ENCODE measurements at regions not wholly inside any gene's neighbourhood (a gene's known extent, or its start where the extent isn't known, plus 50 kb on each side); places are given as distances from the start of the nearest gene placed in this dataset.

GRCh38 chr12:68559984-68560850, 50.5 kb upstream of the RAP1B start:
- H3K79me2 ChIP-seq (ENCODE audit: low read length), result no peaks in the 10 kb centered on the region
- H3K4me2 ChIP-seq (ENCODE audit: low read length), result no peak overlapping the region
- H3K9ac ChIP-seq (ENCODE audit: low read length), result no peak overlapping the region
- H3K27me3 ChIP-seq (ENCODE audit: low read length), result no peaks in the 10 kb centered on the region
- no TSS peak for BruUV-seq (replicated peaks)
- no peaks in the 10 kb centered on the region for H4K20me1 ChIP-seq (ENCODE audit: low read length)
- H3K4me1 ChIP-seq (ENCODE audit: insufficient read depth, low read length), result peaks cover 18% of the 10 kb centered on the region
- intact Hi-C loops (cut with micrococcal nuclease), result loop anchor here (10.0 kb wide), 1 partner anchor 495 kb away; no protein-coding TSS in a partner anchor
- H3F3A ChIP-seq (ENCODE audit: low read length, unreplicated experiment), result no peaks in the 10 kb centered on the region
- no peak overlapping the region for H2AFZ ChIP-seq (ENCODE audit: low read length)
- no peaks in the 10 kb centered on the region for H3K36me3 ChIP-seq (ENCODE audit: low read depth, low read length)
- ChIA-PET CTCF (no interaction called here), POLR2A (ENCODE audit: unreplicated experiment) (interaction anchor here (0.6 kb wide), 1 partner anchor 34 kb away, joined by 3 read pairs; no protein-coding TSS in a partner anchor)
- no peak for ATAC-seq
- no peaks in the 10 kb centered on the region for H3K9me3 ChIP-seq (ENCODE audit: low read length)
- H3K9me2 ChIP-seq (replicated peaks; ENCODE audit: low read length), result no peaks in the 10 kb centered on the region
- no peak for DNase-seq
- no peak overlapping the region for H3K27ac ChIP-seq (ENCODE audit: low read length)
- H3K4me3 ChIP-seq (ENCODE audit: low read length), result no peak overlapping the region
- no peak for TF ChIP-seq EZH2phosphoT487 (IDR thresholded peaks at IDR 0.05; ENCODE audit: borderline replicate concordance, low read length)
- TF ChIP-seq CTCF (conservative IDR thresholded peaks at IDR 0.05; ENCODE audit: low read depth, low read length), result no peak
- TF ChIP-seq EZH2 (IDR thresholded peaks at IDR 0.05; ENCODE audit: low read length, unreplicated experiment), result no peak

- Histone ChIP-seq H3K4me2 (ENCODE audit: low read length) (no peak overlapping the region), H3K4me1 (ENCODE audit: insufficient read depth, low read length) (peaks cover 23% of the 10 kb centered on the region), H2AFZ (ENCODE audit: low read length) (no peak overlapping the region), H3K9me2 (replicated peaks; ENCODE audit: low read length) (no peaks in the 10 kb centered on the region), H4K20me1 (ENCODE audit: low read length) (no peaks in the 10 kb centered on the region), H3F3A (ENCODE audit: low read length, unreplicated experiment) (no peaks in the 10 kb centered on the region), H3K4me3 (ENCODE audit: low read length) (no peak overlapping the region), H3K9me3 (ENCODE audit: low read length) (no peaks in the 10 kb centered on the region), H3K36me3 (ENCODE audit: low read depth, low read length) (no peaks in the 10 kb centered on the region), H3K27ac (ENCODE audit: low read length) (no peak overlapping the region), H3K79me2 (ENCODE audit: low read length) (no peaks in the 10 kb centered on the region), H3K9ac (ENCODE audit: low read length) (no peak overlapping the region), H3K27me3 (ENCODE audit: low read length) (no peaks in the 10 kb centered on the region)
- ATAC-seq (no peak), DNase-seq (no peak)
- no peak for TF ChIP-seq CTCF (conservative IDR thresholded peaks at IDR 0.05; ENCODE audit: low read depth, low read length)
- TF ChIP-seq EZH2 (IDR thresholded peaks at IDR 0.05; ENCODE audit: low read length, unreplicated experiment), result no peak
- TF ChIP-seq EZH2phosphoT487 (IDR thresholded peaks at IDR 0.05; ENCODE audit: borderline replicate concordance, low read length), result no peak
- intact Hi-C loops (cut with micrococcal nuclease), result loop anchor here (10.0 kb wide), 1 partner anchor 494 kb away; no protein-coding TSS in a partner anchor
- CTCF ChIA-PET, result no interaction called here
- POLR2A ChIA-PET (ENCODE audit: unreplicated experiment), result interaction anchor here (0.6 to 0.7 kb wide), 2 partner anchors 24 to 33 kb away, joined by 3 to 9 read pairs; no protein-coding TSS in a partner anchor
- BruUV-seq (replicated peaks), result no TSS peak
These were observed 49.8 kb upstream of the RAP1B start for GRCh38 chr12:68560851-68561422.
